IMR-90 (cell line): ENCODE measurements at regions not wholly inside any gene's neighbourhood (a gene's known extent, or its start where the extent isn't known, plus 50 kb on each side); places are given as distances from the start of the nearest gene placed in this dataset.

Source experiments
- ATAC-seq: fragments of 200-7000 bp; cut with Tn5 transposase; 2 replicates; pipeline ENCODE4 v1.9.1; 2020; ENCODE audit warnings: low read depth, mild to moderate bottlenecking, moderate library complexity
- BruUV-seq: library from RNA; stranded (reverse); fragments of 400-500 nt; replicated peaks from 2 replicates; lab custom pipeline; 2021; lab: Mats Ljungman, UMichigan
- CTCF ChIA-PET: fragments of 300-600 bp; formaldehyde crosslinking; extraction: SDS; loops from one replicate; lab custom pipeline; 2021; ENCODE audit warnings: antibody characterized with exemption; lab: Yijun Ruan, JAX
- POLR2A ChIA-PET: fragments of 300-600 bp; sonication (Branson Sonifier 250); formaldehyde crosslinking; loops from one replicate; lab custom pipeline; 2022; ENCODE audit warnings: antibody characterized with exemption; ENCODE audit not compliant: unreplicated experiment; lab: Charles Lee
- DNase-seq: peaks from one replicate; pipeline ENCODE4 v3.0.0; 2013
- H2AFZ ChIP-seq: replicated peaks from 2 replicates; pipeline ENCODE3; 2013; ENCODE audit warnings: low read length, mild to moderate bottlenecking; ENCODE audit not compliant: poor library complexity
- H2AK5ac ChIP-seq: 2 replicates; pipeline ENCODE4 v1.6.1; 2013; ENCODE audit warnings: low read depth, low read length, inconsistent platforms
- H2AK9ac ChIP-seq: replicated peaks from 2 replicates; pipeline ENCODE3; 2013; ENCODE audit warnings: mild to moderate bottlenecking, low read depth, low read length, moderate library complexity; ENCODE audit not compliant: poor library complexity
- H2BK120ac ChIP-seq: 2 replicates; pipeline ENCODE4 v1.6.1; 2013; ENCODE audit warnings: low read depth, low read length, inconsistent platforms
- H2BK15ac ChIP-seq: 3 replicates; pipeline ENCODE4 v1.6.1; 2013; ENCODE audit warnings: low read depth, low read length, inconsistent platforms
- H2BK20ac ChIP-seq: 2 replicates; pipeline ENCODE4 v1.6.1; 2013; ENCODE audit warnings: low read depth, mild to moderate bottlenecking, inconsistent platforms, low read length, moderate library complexity
- H2BK5ac ChIP-seq: 2 replicates; pipeline ENCODE4 v1.6.1; 2013; ENCODE audit warnings: mild to moderate bottlenecking, low read depth, low read length, inconsistent platforms; ENCODE audit not compliant: poor library complexity, severe bottlenecking
- H3K14ac ChIP-seq: replicated peaks from 2 replicates; pipeline ENCODE4 v1.6.1; 2013; ENCODE audit warnings: low read depth, low read length, inconsistent platforms
- H3K18ac ChIP-seq: 2 replicates; pipeline ENCODE4 v1.6.1; 2013; ENCODE audit warnings: low read depth, low read length, control low read depth
- H3K23ac ChIP-seq: 2 replicates; pipeline ENCODE4 v1.6.1; 2013; ENCODE audit warnings: low read depth, low read length, inconsistent platforms
- H3K27ac ChIP-seq: 2 replicates; pipeline ENCODE4 v1.5.1; 2013; ENCODE audit warnings: mild to moderate bottlenecking, control low read depth, low read length; ENCODE audit not compliant: insufficient read depth
- H3K27me3 ChIP-seq: 2 replicates; pipeline ENCODE4 v1.6.1; 2013; ENCODE audit warnings: low read length; ENCODE audit not compliant: control insufficient read depth, insufficient read depth
- H3K36me3 ChIP-seq: 2 replicates; pipeline ENCODE4 v1.6.1; 2013; ENCODE audit warnings: low read length, mixed read lengths; ENCODE audit not compliant: control insufficient read depth, insufficient read depth
- H3K4ac ChIP-seq: 2 replicates; pipeline ENCODE4 v1.6.1; 2013; ENCODE audit warnings: low read depth, low read length, inconsistent platforms
- H3K4me1 ChIP-seq: 2 replicates; pipeline ENCODE4 v1.6.1; 2013; ENCODE audit warnings: low read length, mixed read lengths; ENCODE audit not compliant: control insufficient read depth, insufficient read depth
- H3K4me2 ChIP-seq: 2 replicates; pipeline ENCODE4 v1.6.1; 2013; ENCODE audit warnings: low read depth, mild to moderate bottlenecking, control low read depth, low read length, moderate library complexity
- H3K4me3 ChIP-seq: 2 replicates; pipeline ENCODE4 v1.5.1; 2013; ENCODE audit warnings: low read depth, mild to moderate bottlenecking, control low read depth, low read length, moderate library complexity; ENCODE audit not compliant: insufficient read depth
- H3K56ac ChIP-seq: 2 replicates; pipeline ENCODE4 v1.6.1; 2013; ENCODE audit warnings: low read length, inconsistent platforms; ENCODE audit not compliant: insufficient read depth; ENCODE audit errors: extremely low read depth
- H3K79me1 ChIP-seq, 2 experiments: 2 replicates each; pipeline ENCODE4 v1.6.1; 2013; ENCODE audit warnings: low read length in 2 of 2, inconsistent platforms in 1 of 2, low read depth in 1 of 2
- H3K9ac ChIP-seq: 2 replicates; pipeline ENCODE4 v1.6.1; 2013; ENCODE audit warnings: low read depth, low read length, control low read depth
- H3K9me1 ChIP-seq: 2 replicates; pipeline ENCODE4 v1.6.1; 2013; ENCODE audit warnings: low read length, inconsistent platforms; ENCODE audit not compliant: insufficient read depth
- H3K9me3 ChIP-seq: 2 replicates; pipeline ENCODE4 v1.6.1; 2013; ENCODE audit warnings: low read length; ENCODE audit not compliant: control insufficient read depth, insufficient read depth
- H4K20me1 ChIP-seq: 2 replicates; pipeline ENCODE4 v1.6.1; 2013; ENCODE audit warnings: low read length, inconsistent platforms; ENCODE audit not compliant: insufficient read depth
- H4K5ac ChIP-seq: 2 replicates; pipeline ENCODE4 v1.6.1; 2013; ENCODE audit warnings: mild to moderate bottlenecking, low read depth, low read length, control low read depth
- H4K8ac ChIP-seq, 2 experiments: 2 replicates each; pipeline ENCODE4 v1.6.1; 2013; ENCODE audit warnings: low read depth in 2 of 2, low read length in 2 of 2, control low read depth in 1 of 2, inconsistent platforms in 1 of 2
- H4K91ac ChIP-seq: 2 replicates; pipeline ENCODE4 v1.6.1; 2013; ENCODE audit warnings: low read depth, low read length, inconsistent platforms; ENCODE audit not compliant: insufficient read depth
- BHLHE40 ChIP-seq: fragments of 150-350 bp; IDR thresholded peaks from 2 replicates; pipeline ENCODE4 v1.6.1; 2016; ENCODE audit warnings: mild to moderate bottlenecking, low read depth, low read length
- CEBPB ChIP-seq: IDR thresholded peaks from 2 replicates; pipeline ENCODE4 v1.6.1; 2012; ENCODE audit warnings: low read depth, low read length, improper control_type of control experiment
- CHD1 ChIP-seq: IDR thresholded peaks from 2 replicates; pipeline ENCODE4 v1.6.1; 2012; ENCODE audit warnings: low read depth, low read length, improper control_type of control experiment
- FOS ChIP-seq: fragments of 150-350 bp; IDR thresholded peaks from 2 replicates; pipeline ENCODE4 v1.6.1; 2016; ENCODE audit warnings: low read depth, low read length
- MAFK ChIP-seq: IDR thresholded peaks from 2 replicates; pipeline ENCODE4 v1.6.1; 2012; ENCODE audit warnings: low read depth, low read length, improper control_type of control experiment
- MAZ ChIP-seq: IDR thresholded peaks from 2 replicates; pipeline ENCODE4 v1.6.1; 2012; ENCODE audit warnings: low read depth, mild to moderate bottlenecking, low read length, improper control_type of control experiment, moderate library complexity, borderline replicate concordance
- MXI1 ChIP-seq: IDR thresholded peaks from 2 replicates; pipeline ENCODE4 v1.6.1; 2012; ENCODE audit warnings: low read depth, mild to moderate bottlenecking, low read length, moderate library complexity, borderline replicate concordance
- NFE2L2 ChIP-seq: fragments of 150-350 bp; IDR thresholded peaks from 2 replicates; pipeline ENCODE4 v1.6.1; 2016; ENCODE audit warnings: low read depth, mild to moderate bottlenecking, low read length
- POLR2A ChIP-seq: IDR thresholded peaks from 2 replicates; pipeline ENCODE4 v1.6.1; 2012; ENCODE audit warnings: mild to moderate bottlenecking, low read depth, low read length
- RAD21 ChIP-seq: IDR thresholded peaks from 2 replicates; pipeline ENCODE4 v1.6.1; 2012; ENCODE audit warnings: low read length, improper control_type of control experiment
- RCOR1 ChIP-seq: IDR thresholded peaks from 2 replicates; pipeline ENCODE4 v1.6.1; 2012; ENCODE audit warnings: mild to moderate bottlenecking, low read length, improper control_type of control experiment; ENCODE audit not compliant: insufficient replicate concordance
- RFX5 ChIP-seq: IDR thresholded peaks from 2 replicates; pipeline ENCODE4 v1.8.0; 2012; ENCODE audit warnings: low read depth, mild to moderate bottlenecking, low read length, moderate library complexity
- SMC3 ChIP-seq: fragments of 150-350 bp; IDR thresholded peaks from 2 replicates; pipeline ENCODE4 v1.6.1; 2016; ENCODE audit warnings: low read depth, mild to moderate bottlenecking, antibody characterized with exemption, low read length, moderate library complexity
- WGBS, 2 experiments: methylation state at CpG; one replicate each; pipeline versions ENCODE4 v1.1.5 to v1.1.7; 2013; ENCODE audit warnings: missing lambda C conversion rate in 2 of 2; ENCODE audit not compliant: insufficient read length in 1 of 2; ENCODE audit errors: extremely low coverage in 2 of 2; 5-methylcytosine and 5-hydroxymethylcytosine counted together
- dilution Hi-C: fragments of 300-500 bp; cut with HindIII; formaldehyde crosslinking; loops from one replicate; pipeline ENCODE4 v1.14.3; 2018; ENCODE audit warnings: low sequenced_read_pairs; ENCODE audit not compliant: unreplicated experiment
- in situ Hi-C: fragments of 300-500 bp; cut with MboI; formaldehyde crosslinking; loops from 3 replicates; pipeline ENCODE4 v1.14.3; 2019; ENCODE audit warnings: low sequenced_read_pairs, inconsistent platforms, mixed read lengths
- intact Hi-C: fragments of 100-400 bp; cut with micrococcal nuclease; formaldehyde crosslinking; loops from 2 replicates; pipeline ENCODE4 v1.10.0; 2022
- TF ChIP-seq, protein P1 (sequence below): conservative IDR thresholded peaks from 2 replicates; pipeline ENCODE4 v1.5.1; 2012; ENCODE audit warnings: mild to moderate bottlenecking, low read depth, low read length, improper control_type of control experiment
- TF ChIP-seq, protein P2 (sequence below): fragments of 150-350 bp; IDR thresholded peaks from 2 replicates; pipeline ENCODE4 v1.6.1; 2016; ENCODE audit warnings: low read depth, mild to moderate bottlenecking, low read length, moderate library complexity, borderline replicate concordance
- TF ChIP-seq, protein P3 (sequence below): fragments of 150-350 bp; IDR thresholded peaks from 2 replicates; pipeline ENCODE4 v1.6.1; 2017; ENCODE audit warnings: mild to moderate bottlenecking, antibody characterized with exemption, low read length, low read depth

- H3K4me1 ChIP-seq = no peaks in the 10 kb centered on the region
- no peak overlapping the region for H2AFZ ChIP-seq
- in situ Hi-C loops (no loop called here), dilution Hi-C loops (no loop called here), intact Hi-C loops (no loop called here)
- H3K9me1 ChIP-seq = no peaks in the 10 kb centered on the region
- no peak overlapping the region for H2AK9ac ChIP-seq
- H2BK15ac ChIP-seq = no peak overlapping the region
- H3K9me3 ChIP-seq = peaks cover 41% of the 10 kb centered on the region
- POLR2A ChIA-PET = no interaction called here
- H4K8ac ChIP-seq = no peak overlapping the region
- H3K4me3 ChIP-seq = no peak overlapping the region
- no peak overlapping the region for H3K14ac ChIP-seq
- no peak overlapping the region for H3K4me2 ChIP-seq
- H3K9ac ChIP-seq = no peak overlapping the region
- no peak overlapping the region for H3K27ac ChIP-seq
- TF ChIP-seq RAD21 = no peak
- TF ChIP-seq, protein P1, sequence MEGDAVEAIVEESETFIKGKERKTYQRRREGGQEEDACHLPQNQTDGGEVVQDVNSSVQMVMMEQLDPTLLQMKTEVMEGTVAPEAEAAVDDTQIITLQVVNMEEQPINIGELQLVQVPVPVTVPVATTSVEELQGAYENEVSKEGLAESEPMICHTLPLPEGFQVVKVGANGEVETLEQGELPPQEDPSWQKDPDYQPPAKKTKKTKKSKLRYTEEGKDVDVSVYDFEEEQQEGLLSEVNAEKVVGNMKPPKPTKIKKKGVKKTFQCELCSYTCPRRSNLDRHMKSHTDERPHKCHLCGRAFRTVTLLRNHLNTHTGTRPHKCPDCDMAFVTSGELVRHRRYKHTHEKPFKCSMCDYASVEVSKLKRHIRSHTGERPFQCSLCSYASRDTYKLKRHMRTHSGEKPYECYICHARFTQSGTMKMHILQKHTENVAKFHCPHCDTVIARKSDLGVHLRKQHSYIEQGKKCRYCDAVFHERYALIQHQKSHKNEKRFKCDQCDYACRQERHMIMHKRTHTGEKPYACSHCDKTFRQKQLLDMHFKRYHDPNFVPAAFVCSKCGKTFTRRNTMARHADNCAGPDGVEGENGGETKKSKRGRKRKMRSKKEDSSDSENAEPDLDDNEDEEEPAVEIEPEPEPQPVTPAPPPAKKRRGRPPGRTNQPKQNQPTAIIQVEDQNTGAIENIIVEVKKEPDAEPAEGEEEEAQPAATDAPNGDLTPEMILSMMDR = no peak
- no peak for TF ChIP-seq CHD1
- no peak for TF ChIP-seq NFE2L2
- TF ChIP-seq, protein P2, sequence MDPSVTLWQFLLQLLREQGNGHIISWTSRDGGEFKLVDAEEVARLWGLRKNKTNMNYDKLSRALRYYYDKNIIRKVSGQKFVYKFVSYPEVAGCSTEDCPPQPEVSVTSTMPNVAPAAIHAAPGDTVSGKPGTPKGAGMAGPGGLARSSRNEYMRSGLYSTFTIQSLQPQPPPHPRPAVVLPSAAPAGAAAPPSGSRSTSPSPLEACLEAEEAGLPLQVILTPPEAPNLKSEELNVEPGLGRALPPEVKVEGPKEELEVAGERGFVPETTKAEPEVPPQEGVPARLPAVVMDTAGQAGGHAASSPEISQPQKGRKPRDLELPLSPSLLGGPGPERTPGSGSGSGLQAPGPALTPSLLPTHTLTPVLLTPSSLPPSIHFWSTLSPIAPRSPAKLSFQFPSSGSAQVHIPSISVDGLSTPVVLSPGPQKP = no peak
- TF ChIP-seq MAZ = no peak
- no peak for TF ChIP-seq FOS
- TF ChIP-seq CEBPB = no peak
- TF ChIP-seq MAFK = no peak
- TF ChIP-seq RCOR1 = no peak
- TF ChIP-seq, protein P3, sequence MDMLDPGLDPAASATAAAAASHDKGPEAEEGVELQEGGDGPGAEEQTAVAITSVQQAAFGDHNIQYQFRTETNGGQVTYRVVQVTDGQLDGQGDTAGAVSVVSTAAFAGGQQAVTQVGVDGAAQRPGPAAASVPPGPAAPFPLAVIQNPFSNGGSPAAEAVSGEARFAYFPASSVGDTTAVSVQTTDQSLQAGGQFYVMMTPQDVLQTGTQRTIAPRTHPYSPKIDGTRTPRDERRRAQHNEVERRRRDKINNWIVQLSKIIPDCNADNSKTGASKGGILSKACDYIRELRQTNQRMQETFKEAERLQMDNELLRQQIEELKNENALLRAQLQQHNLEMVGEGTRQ = no peak
- TF ChIP-seq POLR2A = no peak
- TF ChIP-seq BHLHE40 = no peak
- TF ChIP-seq RFX5 = no peak
- no peak for TF ChIP-seq SMC3
- TF ChIP-seq MXI1 = no peak
- no peak overlapping the region for H3K18ac ChIP-seq
- H3K79me1 ChIP-seq = no peaks in the 10 kb centered on the region
- no peaks in the 10 kb centered on the region for H4K20me1 ChIP-seq
- DNase-seq = no peak
- H2BK20ac ChIP-seq = no peak overlapping the region
- no peak overlapping the region for H4K91ac ChIP-seq
- no TSS peak for BruUV-seq
- CTCF ChIA-PET = no interaction called here
- WGBS, 2 experiments = 80% methylated on average over 1 of the region's 19 CpGs; no CpG with 5 or more reads in 1 of the 2 experiments
- H4K5ac ChIP-seq = no peak overlapping the region
- no peak overlapping the region for H2AK5ac ChIP-seq
- no peak overlapping the region for H3K4ac ChIP-seq
- no peak overlapping the region for H2BK5ac ChIP-seq
- H2BK120ac ChIP-seq = no peak overlapping the region
- no peak overlapping the region for H3K23ac ChIP-seq
- no peak for ATAC-seq
- H3K27me3 ChIP-seq = no peaks in the 10 kb centered on the region
- H3K56ac ChIP-seq = no peak overlapping the region
- H3K36me3 ChIP-seq = no peaks in the 10 kb centered on the region
Measured at GRCh38 chr5:2299388-2300220, 416.9 kb upstream of the IRX4 start.
